ENCODE measurements at regions not wholly inside any gene's neighbourhood (a gene's known extent, or its start where the extent isn't known, plus 50 kb on each side); places are given as distances from the start of the nearest gene placed in this dataset.

DNA sequence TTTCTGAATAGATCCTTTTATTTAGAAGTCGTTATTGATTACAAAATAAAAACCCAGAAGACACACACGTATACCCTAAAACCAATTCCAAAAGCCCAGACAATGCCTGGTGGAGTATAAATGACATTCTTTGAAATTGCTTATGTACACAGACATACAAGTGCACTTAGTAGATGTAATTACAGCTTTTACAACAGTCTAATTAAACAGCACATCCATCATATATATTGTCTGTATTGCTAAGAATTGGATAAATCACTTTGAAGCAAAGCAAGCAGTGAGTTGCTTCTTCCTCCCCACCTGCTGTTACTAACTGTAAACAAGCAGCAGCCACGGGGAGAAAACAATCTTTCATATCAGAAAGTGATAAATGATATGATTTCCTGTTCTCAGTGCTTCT, 645.7 kb downstream of the TLL1 start:
- DNase-seq (ENCODE audit: extremely low spot score), result no peak
- POLR2A ChIA-PET, result no interaction called here
- TF ChIP-seq, protein P1, sequence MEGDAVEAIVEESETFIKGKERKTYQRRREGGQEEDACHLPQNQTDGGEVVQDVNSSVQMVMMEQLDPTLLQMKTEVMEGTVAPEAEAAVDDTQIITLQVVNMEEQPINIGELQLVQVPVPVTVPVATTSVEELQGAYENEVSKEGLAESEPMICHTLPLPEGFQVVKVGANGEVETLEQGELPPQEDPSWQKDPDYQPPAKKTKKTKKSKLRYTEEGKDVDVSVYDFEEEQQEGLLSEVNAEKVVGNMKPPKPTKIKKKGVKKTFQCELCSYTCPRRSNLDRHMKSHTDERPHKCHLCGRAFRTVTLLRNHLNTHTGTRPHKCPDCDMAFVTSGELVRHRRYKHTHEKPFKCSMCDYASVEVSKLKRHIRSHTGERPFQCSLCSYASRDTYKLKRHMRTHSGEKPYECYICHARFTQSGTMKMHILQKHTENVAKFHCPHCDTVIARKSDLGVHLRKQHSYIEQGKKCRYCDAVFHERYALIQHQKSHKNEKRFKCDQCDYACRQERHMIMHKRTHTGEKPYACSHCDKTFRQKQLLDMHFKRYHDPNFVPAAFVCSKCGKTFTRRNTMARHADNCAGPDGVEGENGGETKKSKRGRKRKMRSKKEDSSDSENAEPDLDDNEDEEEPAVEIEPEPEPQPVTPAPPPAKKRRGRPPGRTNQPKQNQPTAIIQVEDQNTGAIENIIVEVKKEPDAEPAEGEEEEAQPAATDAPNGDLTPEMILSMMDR (IDR thresholded peaks at IDR 0.05; ENCODE audit: control extremely low read depth, extremely low read depth, low read depth, missing control alignments), result no peak
- CTCF ChIA-PET, result no interaction called here

DNA sequence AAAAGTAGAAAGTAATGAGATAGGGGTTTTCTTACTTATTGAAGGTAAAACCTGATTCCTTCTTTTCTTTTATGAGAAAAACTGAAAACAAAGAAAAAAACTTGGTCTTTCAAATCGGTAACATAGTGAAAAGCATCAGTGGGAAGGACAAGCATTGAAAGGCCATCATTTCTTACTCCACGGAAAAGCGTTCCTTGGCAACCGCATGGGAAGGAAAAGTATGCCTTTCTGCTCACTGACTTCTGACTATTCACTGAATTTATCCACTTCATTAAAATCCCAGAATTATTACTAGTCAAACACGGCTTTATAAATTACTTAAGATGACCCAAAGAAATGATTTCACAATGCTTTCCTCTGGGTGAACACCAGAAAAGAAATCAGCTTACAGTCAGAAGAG, 646.7 kb downstream of the TLL1 start:
- POLR2A ChIA-PET, result no interaction called here
- CTCF ChIA-PET, result no interaction called here
- TF ChIP-seq, protein P1 (IDR thresholded peaks at IDR 0.05; ENCODE audit: control extremely low read depth, extremely low read depth, low read depth, missing control alignments), result no peak
- DNase-seq (ENCODE audit: extremely low spot score), result no peak

DNA sequence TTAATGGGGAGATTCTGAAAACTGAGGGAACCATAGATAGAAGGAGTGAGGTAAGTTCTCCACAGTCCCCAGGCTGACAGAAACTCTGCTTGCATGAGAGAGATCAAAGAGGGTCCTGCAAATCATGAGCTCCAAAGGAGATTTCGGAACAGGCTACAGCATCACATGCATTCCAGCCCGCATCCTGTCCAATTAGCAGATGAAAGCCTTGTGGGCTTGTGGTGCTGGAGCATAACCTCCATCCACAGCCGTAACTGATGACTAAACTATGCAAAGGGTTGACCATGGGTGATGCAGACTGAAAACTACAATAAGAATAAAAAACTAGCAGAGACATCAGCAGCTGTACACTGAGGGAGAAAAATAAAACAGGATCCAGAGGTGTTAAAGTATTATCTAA, 654.5 kb downstream of the TLL1 start:
- TF ChIP-seq, protein P1 (IDR thresholded peaks at IDR 0.05; ENCODE audit: control extremely low read depth, extremely low read depth, low read depth, missing control alignments), result no peak
- POLR2A ChIA-PET, result no interaction called here
- CTCF ChIA-PET, result no interaction called here
- no peak for DNase-seq (ENCODE audit: extremely low spot score)

DNA sequence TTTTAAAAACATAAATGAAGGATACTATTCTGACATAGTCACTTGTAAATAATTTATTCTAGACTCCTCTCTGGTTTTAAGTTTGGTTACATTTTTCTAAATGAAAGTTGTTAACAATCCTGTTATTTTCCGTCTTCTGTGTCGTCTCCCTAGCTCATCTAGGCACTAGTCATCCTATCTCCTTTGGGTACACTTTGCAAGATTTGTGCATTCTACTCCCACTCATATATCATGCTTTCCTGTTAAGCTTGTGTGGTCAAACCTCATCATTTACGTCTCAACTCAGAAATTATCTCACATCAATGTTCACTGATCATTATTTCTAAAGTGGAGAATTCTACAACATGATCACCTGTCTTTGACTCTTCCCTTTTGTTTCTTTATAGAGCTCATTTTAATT, 658.7 kb downstream of the TLL1 start:
- DNase-seq (ENCODE audit: extremely low spot score), result no peak
- ChIA-PET POLR2A (no interaction called here), CTCF (interaction anchor here (0.9 to 1.2 kb wide), 3 partner anchors 14 to 25 kb away, joined by 4 read pairs; no protein-coding TSS in a partner anchor)
- TF ChIP-seq, protein P1 (IDR thresholded peaks at IDR 0.05; ENCODE audit: control extremely low read depth, extremely low read depth, low read depth, missing control alignments), result no peak

DNA sequence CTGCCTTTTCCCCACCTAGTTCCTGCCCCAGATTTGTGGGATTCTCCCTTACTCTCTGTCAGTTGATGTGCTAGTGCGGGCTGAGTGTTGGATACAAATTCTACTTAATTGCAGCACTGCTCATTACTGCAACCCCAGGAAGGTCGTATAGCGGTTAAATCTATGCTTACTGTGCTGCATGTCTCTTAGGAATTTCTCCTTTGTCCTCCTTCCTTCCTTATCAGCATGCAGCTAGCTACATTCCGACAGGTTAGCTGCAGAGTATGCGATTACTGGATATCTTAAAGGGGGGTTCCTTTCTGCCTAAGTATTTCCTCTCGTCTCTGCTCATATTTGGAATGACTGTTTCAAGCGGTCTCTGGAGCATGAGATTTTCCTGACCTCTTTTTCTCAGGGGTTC, 662.8 kb downstream of the TLL1 start:
- CTCF ChIA-PET, result no interaction called here
- TF ChIP-seq, protein P1 (IDR thresholded peaks at IDR 0.05; ENCODE audit: control extremely low read depth, extremely low read depth, low read depth, missing control alignments), result no peak
- POLR2A ChIA-PET, result no interaction called here
- no peak for DNase-seq (ENCODE audit: extremely low spot score)

DNA sequence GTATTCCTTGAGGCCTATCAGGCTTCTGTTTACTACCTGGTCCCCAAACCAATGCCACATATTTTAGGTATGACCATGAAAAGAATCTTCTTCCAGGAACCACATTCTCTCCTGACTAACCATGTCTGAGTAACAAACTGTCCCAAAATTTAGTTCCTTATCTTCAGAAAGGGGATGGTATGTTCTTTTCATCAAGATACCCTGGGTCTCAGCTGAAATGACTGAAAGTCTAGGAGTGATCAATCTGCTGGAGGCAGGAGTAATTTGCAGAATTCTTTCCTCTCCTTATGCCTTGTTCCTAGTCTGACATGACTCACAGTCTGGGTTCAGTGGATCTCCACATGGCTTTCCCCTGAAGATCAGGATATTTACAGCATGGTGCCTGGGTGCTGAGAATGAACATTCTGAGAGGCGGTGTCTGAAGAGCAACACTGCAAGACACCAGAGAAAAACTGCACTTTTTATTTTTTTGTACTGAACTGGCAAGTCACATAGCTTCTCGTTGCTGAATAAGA, 665.5 kb downstream of the TLL1 start:
- DNase-seq (ENCODE audit: extremely low spot score), result no peak
- ChIA-PET CTCF (no interaction called here), POLR2A (no interaction called here)
- TF ChIP-seq, protein P1 (IDR thresholded peaks at IDR 0.05; ENCODE audit: control extremely low read depth, extremely low read depth, low read depth, missing control alignments), result no peak

DNA sequence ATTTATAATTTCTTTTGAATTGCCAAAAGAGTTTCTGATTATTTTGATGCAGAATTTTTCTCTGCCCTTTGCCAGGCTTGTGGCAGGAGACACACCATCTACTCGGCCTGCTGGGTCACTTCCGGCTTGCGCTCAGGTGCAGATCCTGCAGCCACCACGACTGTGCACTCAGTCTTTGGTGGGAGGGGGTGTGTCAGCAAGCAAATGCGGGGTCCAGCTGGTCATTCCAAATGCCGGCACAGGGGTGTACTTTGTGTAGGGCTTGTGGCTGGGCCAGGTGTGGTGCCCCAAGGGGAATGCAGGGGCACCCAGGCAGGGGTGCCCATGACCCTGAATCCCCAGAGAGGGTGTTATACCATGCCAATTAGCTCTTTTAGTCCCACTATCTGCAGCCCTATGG, 673.0 kb downstream of the TLL1 start:
- TF ChIP-seq, protein P1 (IDR thresholded peaks at IDR 0.05; ENCODE audit: control extremely low read depth, extremely low read depth, low read depth, missing control alignments), result no peak
- DNase-seq (ENCODE audit: extremely low spot score), result no peak

More for the DNA sequence above, 673.0 kb downstream of the TLL1 start:
- CTCF ChIA-PET, result interaction anchor here (1.2 kb wide), 1 partner anchor 14 kb away, joined by 4 read pairs; no protein-coding TSS in a partner anchor
- POLR2A ChIA-PET, result no interaction called here

Measured in GM10248 (cell line).